Heart left ventricle (tissue), 16 donors: ENCODE measurements at regions not wholly inside any gene's neighbourhood (a gene's known extent, or its start where the extent isn't known, plus 50 kb on each side); places are given as distances from the start of the nearest gene placed in this dataset.

Experiments used
- ATAC-seq, 4 donors: fragments of 200-7000 bp; cut with Tn5 transposase; one replicate each; pipeline ENCODE4 v1.9.1; 2020 to 2022; ENCODE audit warnings: moderate library complexity in 4 of 4, mild to moderate bottlenecking in 3 of 4, moderate number of reproducible peaks in 1 of 4
- DNase-seq, 5 donors: peaks; one replicate each; pipeline ENCODE4 v3.0.0-alpha.2; 2020
- H3K27ac ChIP-seq, 12 donors: fragments of 200-600 bp; sonication (generic) in 4 of 12; one replicate each; pipeline versions ENCODE4 v1.5.0 to v1.8.0; 2016 to 2022; ENCODE audit warnings: mild to moderate bottlenecking in 2 of 12
- H3K27me3 ChIP-seq, 9 donors: fragments of 200-600 bp; sonication (generic) in 2 of 9; one replicate each; pipeline versions ENCODE4 v1.5.1 to v1.8.0; 2016 to 2022; ENCODE audit warnings: mild to moderate bottlenecking in 3 of 9
- H3K36me3 ChIP-seq, 9 donors: fragments of 200-600 bp; sonication (generic) in 2 of 9; one replicate each; pipeline versions ENCODE4 v1.5.0 to v1.8.0; 2018 to 2022; ENCODE audit warnings: mild to moderate bottlenecking in 2 of 9
- H3K4me1 ChIP-seq, 12 donors: fragments of 200-600 bp; sonication (generic) in 4 of 12; one replicate each; pipeline versions ENCODE4 v1.5.0 to v1.8.0; 2016 to 2022; ENCODE audit warnings: mild to moderate bottlenecking in 3 of 12
- H3K4me3 ChIP-seq, 12 donors: fragments of 200-600 bp; sonication (generic) in 4 of 12; one replicate each; pipeline versions ENCODE4 v1.5.0 to v1.8.0; 2017 to 2022; ENCODE audit warnings: mild to moderate bottlenecking in 9 of 12, moderate library complexity in 4 of 12
- H3K9me3 ChIP-seq, 12 donors: fragments of 200-600 bp; sonication (generic) in 4 of 12; one replicate each; pipeline versions ENCODE4 v1.5.0 to v1.8.0; 2016 to 2022; ENCODE audit warnings: mild to moderate bottlenecking in 1 of 12
- POLR2A ChIP-seq, 2 donors: fragments of 450-650 bp; IDR thresholded peaks; one replicate each; pipeline ENCODE4 v1.6.1; 2017; ENCODE audit warnings: antibody characterized with exemption in 2 of 2, mild to moderate bottlenecking in 2 of 2, moderate library complexity in 2 of 2
- WGBS, 4 donors: extraction: QIAGEN DNeasy Blood & Tissue Kit in 2 of 4; methylation state at CpG; one replicate each; pipeline versions ENCODE4 v1.1.5 to v1.1.7; 2013 to 2018; 5-methylcytosine and 5-hydroxymethylcytosine counted together
- intact Hi-C, 10 donors: fragments of 100-400 bp; cut with DNase I; formaldehyde crosslinking; loops; one replicate each; pipeline versions ENCODE4 v1.11.1 to v1.14.2; 2022
- TF ChIP-seq, protein P1 (sequence below), 12 donors: fragments of 200-600 bp; sonication (generic) in 4 of 12; IDR thresholded peaks; one replicate each; pipeline versions ENCODE4 v1.5.0 to v1.8.0; 2018 to 2022; ENCODE audit warnings: antibody characterized with exemption in 12 of 12, mild to moderate bottlenecking in 5 of 12
- donor health status: ischemic (EF 13 %, LVEDD 7.1; RV severe dilation, severe dysfunction).
- donor health status: healthy with polysubstance abuse.
- donor health status: DM: no; HTN: yes; CAD: no.
- donor health status: DM: no; HTN: no; CAD: no.
- donor health status: ischemic (EF 25% LVEDD 6.9; RV normal size, moderate dysfunction).
- donor health status: ischemic (EF 25% LVEDD 5.7; RV mildly dilated, moderate dysfunction).
- donor health status: healthy.
- donor health status: DM: yes; HTN: yes; CAD: no.
- donor health status: ischemic (EF 35%, LVEDD 5.7; RV mildly dilated, moderate dysfunction).
- donor health status: nonischemic (EF 11% LVEDD 7.7; RV severe dilation, severe dysfunction).
- donor health status: DM: yes; HTN: yes; CAD: no.
- donor health status: PGD.
- donor health status: ischemic (EF 29% LVEDD 5.4; RV normal size, mild dysfunction).
- donor health status: nonischemic (EF 23%, LVEDD 6.1; RV moderate dilation, normal function).

DNA sequence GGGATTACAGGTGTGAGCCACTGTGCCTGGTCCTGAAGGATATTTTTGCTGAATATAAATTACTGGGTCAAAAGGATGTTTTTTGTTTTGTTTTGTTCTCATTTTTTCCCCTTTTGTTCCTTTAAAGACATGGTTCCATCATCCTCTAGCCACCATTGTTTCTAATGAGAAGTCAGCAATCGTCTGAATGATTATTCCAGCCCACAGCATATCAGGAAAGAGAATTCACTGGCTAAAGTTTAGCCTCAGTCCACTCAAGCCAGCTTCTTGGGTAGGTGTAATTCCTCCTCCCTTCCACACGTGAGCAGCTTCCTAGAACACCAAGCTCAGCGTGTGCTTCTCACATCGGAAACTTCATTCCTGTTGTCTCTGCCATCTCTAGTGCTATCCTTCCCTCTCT is 112.8 kb upstream of the INSIG1 start:
- Histone ChIP-seq H3K4me1 (no peaks in the 10 kb centered on the region), H3K4me3 (no peak overlapping the region), H3K27me3 (no peaks in the 10 kb centered on the region), H3K36me3 (no peaks in the 10 kb centered on the region), H3K27ac (no peak overlapping the region), H3K9me3 (peaks cover 0 to 32% (median 20%) of the 10 kb centered on the region in 12 donors)
- 63 to 80% (median 73%) methylated on average over 4 of the region's 4 CpGs for WGBS, 4 donors
- DNase-seq (peak in 1 of 5 donors; percentile 2), ATAC-seq (no peak)
- intact Hi-C loops: loop anchor here in 1 of 10 donors (10.0 kb wide), 1 partner anchor 260 kb away; no protein-coding TSS in a partner anchor
- TF ChIP-seq, protein P1, sequence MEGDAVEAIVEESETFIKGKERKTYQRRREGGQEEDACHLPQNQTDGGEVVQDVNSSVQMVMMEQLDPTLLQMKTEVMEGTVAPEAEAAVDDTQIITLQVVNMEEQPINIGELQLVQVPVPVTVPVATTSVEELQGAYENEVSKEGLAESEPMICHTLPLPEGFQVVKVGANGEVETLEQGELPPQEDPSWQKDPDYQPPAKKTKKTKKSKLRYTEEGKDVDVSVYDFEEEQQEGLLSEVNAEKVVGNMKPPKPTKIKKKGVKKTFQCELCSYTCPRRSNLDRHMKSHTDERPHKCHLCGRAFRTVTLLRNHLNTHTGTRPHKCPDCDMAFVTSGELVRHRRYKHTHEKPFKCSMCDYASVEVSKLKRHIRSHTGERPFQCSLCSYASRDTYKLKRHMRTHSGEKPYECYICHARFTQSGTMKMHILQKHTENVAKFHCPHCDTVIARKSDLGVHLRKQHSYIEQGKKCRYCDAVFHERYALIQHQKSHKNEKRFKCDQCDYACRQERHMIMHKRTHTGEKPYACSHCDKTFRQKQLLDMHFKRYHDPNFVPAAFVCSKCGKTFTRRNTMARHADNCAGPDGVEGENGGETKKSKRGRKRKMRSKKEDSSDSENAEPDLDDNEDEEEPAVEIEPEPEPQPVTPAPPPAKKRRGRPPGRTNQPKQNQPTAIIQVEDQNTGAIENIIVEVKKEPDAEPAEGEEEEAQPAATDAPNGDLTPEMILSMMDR (IDR thresholded peaks at IDR 0.05): no peak

DNA sequence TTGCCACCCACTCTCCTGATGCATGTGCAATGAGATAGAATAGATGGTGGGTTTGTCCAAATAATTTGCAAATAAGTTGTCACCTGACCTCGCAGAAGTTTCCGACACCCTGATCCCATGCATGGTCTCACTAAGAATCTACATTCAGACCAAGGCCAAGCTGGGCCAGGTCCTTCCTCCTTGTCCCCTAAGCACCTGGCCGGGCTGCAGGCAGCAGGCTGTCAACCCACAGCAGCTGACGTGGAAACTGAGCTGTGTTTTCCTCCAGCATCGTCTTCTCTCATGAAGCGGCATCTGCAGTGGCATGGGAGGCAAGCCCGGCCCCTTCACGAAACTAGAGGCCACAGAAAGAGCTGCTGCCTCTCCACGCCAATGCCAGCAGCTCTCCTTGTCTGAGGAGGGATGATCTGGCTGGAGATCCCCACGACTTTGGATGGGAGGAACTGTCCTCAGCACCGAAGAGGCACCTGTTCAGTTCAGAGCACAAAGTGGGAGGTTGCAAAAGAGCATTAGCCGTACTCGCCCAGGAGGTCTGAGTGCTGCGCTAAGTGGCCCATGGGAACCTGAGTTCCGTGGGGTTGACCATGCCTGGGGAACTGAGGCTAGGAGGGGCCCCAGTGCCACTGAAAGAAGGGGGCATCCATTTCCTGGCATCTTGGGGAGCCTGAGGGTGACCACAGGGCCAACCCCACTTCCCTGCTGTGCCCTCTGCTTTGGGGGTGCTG is 110.5 kb upstream of the INSIG1 start:
- Histone ChIP-seq H3K9me3 (peaks cover 0 to 32% (median 20%) of the 10 kb centered on the region in 12 donors), H3K27me3 (peaks cover 0 to 13% (median 7%) of the 10 kb centered on the region in 9 donors), H3K4me1 (peaks cover 0 to 5% (median 2%) of the 10 kb centered on the region in 12 donors), H3K36me3 (no peaks in the 10 kb centered on the region), H3K27ac (no peak overlapping the region), H3K4me3 (no peak overlapping the region)
- no peak for ATAC-seq
- intact Hi-C loops: loop anchor here in 1 of 10 donors (10.0 kb wide), 1 partner anchor 262 kb away; no protein-coding TSS in a partner anchor
- no peak for DNase-seq
- TF ChIP-seq POLR2A (IDR thresholded peaks at IDR 0.05): no peak
- TF ChIP-seq, protein P1 (IDR thresholded peaks at IDR 0.05): no peak
- 78 to 84% (median 81%) methylated on average over 12 to 15 of the region's 15 CpGs for WGBS, 4 donors

DNA sequence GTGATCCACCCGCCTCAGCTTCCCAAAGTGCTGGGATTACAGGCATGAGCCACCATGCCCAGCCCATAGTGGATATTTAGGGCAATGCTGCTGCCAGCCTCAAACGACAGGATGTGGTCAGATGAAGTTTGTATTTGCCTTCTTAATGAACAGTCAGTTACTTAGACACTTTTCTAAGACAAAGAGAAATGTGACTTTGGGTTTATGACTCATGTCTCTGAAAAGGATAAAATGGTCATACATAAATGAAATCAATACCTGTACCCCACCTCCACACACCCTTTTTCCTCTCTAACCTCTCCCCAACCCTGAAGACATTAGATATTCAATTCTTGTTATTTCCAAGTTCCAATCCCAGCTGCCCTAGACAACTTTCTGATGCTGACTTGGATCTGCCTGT is 109.3 kb upstream of the INSIG1 start:
- Histone ChIP-seq H3K4me3 (no peak overlapping the region), H3K9me3 (peaks cover 0 to 31% (median 20%) of the 10 kb centered on the region in 12 donors), H3K27me3 (peaks cover 0 to 19% (median 7%) of the 10 kb centered on the region in 9 donors), H3K27ac (no peak overlapping the region), H3K36me3 (no peaks in the 10 kb centered on the region), H3K4me1 (peaks cover 0 to 5% (median 2%) of the 10 kb centered on the region in 12 donors)
- DNase-seq: no peak
- intact Hi-C loops: loop anchor here in 1 of 10 donors (10.0 kb wide), 1 partner anchor 264 kb away; no protein-coding TSS in a partner anchor
- ATAC-seq: no peak
- WGBS, 4 donors: 74 to 81% (median 78%) methylated on average over 2 of the region's 2 CpGs
- TF ChIP-seq POLR2A (IDR thresholded peaks at IDR 0.05): no peak
- TF ChIP-seq, protein P1 (IDR thresholded peaks at IDR 0.05): no peak

DNA sequence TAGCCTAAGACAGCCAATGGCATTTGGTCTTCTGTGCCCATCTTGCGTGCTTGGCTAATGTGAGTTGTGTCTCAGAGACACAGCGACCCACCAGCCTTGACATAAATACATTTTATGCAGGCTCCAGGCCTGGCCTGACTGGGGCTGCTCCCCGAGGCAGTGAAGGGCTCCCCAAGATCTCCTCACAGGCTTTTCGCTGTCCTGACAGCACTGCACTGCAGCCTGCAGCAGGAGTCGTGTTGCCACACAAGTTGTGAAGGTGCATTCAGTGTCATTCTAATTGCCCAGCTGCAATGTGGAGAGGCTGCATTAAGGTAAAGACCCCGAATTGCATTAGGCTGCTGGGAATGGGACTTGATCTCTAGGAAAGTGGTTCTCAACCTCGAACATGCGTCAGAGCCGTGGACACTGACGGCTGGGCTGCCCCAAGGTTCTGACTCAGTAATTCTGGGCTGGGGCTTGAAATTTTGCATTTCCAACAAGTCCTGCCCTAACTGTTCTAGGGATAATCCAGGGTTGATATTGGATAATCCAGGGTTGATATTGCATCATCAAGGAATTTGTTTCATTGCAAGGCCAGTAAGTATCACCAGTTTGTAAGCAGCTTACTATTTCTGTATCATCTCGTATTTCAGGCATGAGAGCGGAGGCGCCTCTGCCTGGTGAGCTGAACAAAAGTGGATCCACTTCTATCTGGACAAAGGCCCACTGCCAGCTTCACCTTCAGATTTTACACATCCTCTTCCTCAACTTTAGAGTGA is 108.7 kb upstream of the INSIG1 start:
- Histone ChIP-seq H3K4me3 (no peak overlapping the region), H3K36me3 (no peaks in the 10 kb centered on the region), H3K4me1 (peaks cover 0 to 5% (median 2%) of the 10 kb centered on the region in 12 donors), H3K27me3 (peaks cover 0 to 19% (median 7%) of the 10 kb centered on the region in 9 donors), H3K9me3 (peaks cover 0 to 27% (median 20%) of the 10 kb centered on the region in 12 donors), H3K27ac (no peak overlapping the region)
- intact Hi-C loops: loop anchor here in 2 of 10 donors (1.0 to 10.0 kb wide), 2 partner anchors 156 to 264 kb away; no protein-coding TSS in a partner anchor
- no peak for ATAC-seq
- DNase-seq: no peak
- 71 to 80% (median 75%) methylated on average over 13 of the region's 13 CpGs for WGBS, 4 donors
- no peak for TF ChIP-seq POLR2A (IDR thresholded peaks at IDR 0.05)
- TF ChIP-seq, protein P1 (IDR thresholded peaks at IDR 0.05): no peak
